ENCODE measurements at regions not wholly inside any gene's neighbourhood (a gene's known extent, or its start where the extent isn't known, plus 50 kb on each side); places are given as distances from the start of the nearest gene placed in this dataset.

- Histone ChIP-seq H3K79me2 (ENCODE audit: insufficient read depth) (no peaks in the 10 kb centered on the region), H3K27ac (no peak overlapping the region), H3K4me1 (ENCODE audit: insufficient read depth) (no peaks in the 10 kb centered on the region), H3F3A (ENCODE audit: insufficient read depth) (no peaks in the 10 kb centered on the region), H3K4me3 (no peak overlapping the region), H3K4me2 (ENCODE audit: unreplicated experiment) (no peak overlapping the region), H2AFZ (no peak overlapping the region), H3K27me3 (replicated peaks; ENCODE audit: insufficient read depth) (no peaks in the 10 kb centered on the region), H3K9me3 (ENCODE audit: low read depth) (no peaks in the 10 kb centered on the region), H4K20me1 (ENCODE audit: insufficient read depth) (no peaks in the 10 kb centered on the region), H3K36me3 (ENCODE audit: low read depth) (no peaks in the 10 kb centered on the region), H3K9ac (no peak overlapping the region), H3K9me2 (ENCODE audit: insufficient read depth) (no peaks in the 10 kb centered on the region)
- in situ Hi-C loops (cut with MboI): no loop called here
- TF ChIP-seq EZH2 (IDR thresholded peaks at IDR 0.05; ENCODE audit: insufficient read depth, poor library complexity, severe bottlenecking) (no peak), EZH2phosphoT487 (IDR thresholded peaks at IDR 0.05; ENCODE audit: insufficient read depth, low read depth) (no peak)
- WGBS, 2 experiments (ENCODE audit: low coverage in 1 of 2, low lambda C conversion rate in 2 of 2, missing lambda C conversion rate in 2 of 2): 37 to 46% methylated on average over 7 of the region's 7 CpGs
- DNase-seq: no peak
Observed at GRCh38 chr3:181383201-181383600, 328.5 kb upstream of the SOX2 start.

- no peaks in the 10 kb centered on the region for H3K79me2 ChIP-seq (ENCODE audit: insufficient read depth)
- H3K9ac ChIP-seq: no peak overlapping the region
- in situ Hi-C loops (cut with MboI): no loop called here
- H3F3A ChIP-seq (ENCODE audit: insufficient read depth): no peaks in the 10 kb centered on the region
- H3K4me1 ChIP-seq (ENCODE audit: insufficient read depth): no peaks in the 10 kb centered on the region
- WGBS, 2 experiments (ENCODE audit: low coverage in 1 of 2, low lambda C conversion rate in 2 of 2, missing lambda C conversion rate in 2 of 2): 13 to 20% methylated on average over 3 of the region's 3 CpGs
- no peak overlapping the region for H3K4me2 ChIP-seq (ENCODE audit: unreplicated experiment)
- H3K9me3 ChIP-seq (ENCODE audit: low read depth): no peaks in the 10 kb centered on the region
- no peak for TF ChIP-seq EZH2phosphoT487 (IDR thresholded peaks at IDR 0.05; ENCODE audit: insufficient read depth, low read depth)
- H4K20me1 ChIP-seq (ENCODE audit: insufficient read depth): no peaks in the 10 kb centered on the region
- H3K27ac ChIP-seq: no peak overlapping the region
- DNase-seq: no peak
- H3K27me3 ChIP-seq (replicated peaks; ENCODE audit: insufficient read depth): no peaks in the 10 kb centered on the region
- H3K9me2 ChIP-seq (ENCODE audit: insufficient read depth): no peaks in the 10 kb centered on the region
- no peak overlapping the region for H2AFZ ChIP-seq
- H3K4me3 ChIP-seq: no peak overlapping the region
- H3K36me3 ChIP-seq (ENCODE audit: low read depth): no peaks in the 10 kb centered on the region
Observed at GRCh38 chr3:181382656-181383055, 329.1 kb upstream of the SOX2 start.

- Histone ChIP-seq H3K9me2 (ENCODE audit: insufficient read depth) (no peaks in the 10 kb centered on the region), H3K27ac (no peak overlapping the region), H2AFZ (no peak overlapping the region), H3K4me1 (ENCODE audit: insufficient read depth) (no peaks in the 10 kb centered on the region), H3K27me3 (replicated peaks; ENCODE audit: insufficient read depth) (no peaks in the 10 kb centered on the region), H3K9ac (no peak overlapping the region), H3F3A (ENCODE audit: insufficient read depth) (no peaks in the 10 kb centered on the region), H3K9me3 (ENCODE audit: low read depth) (no peaks in the 10 kb centered on the region), H3K79me2 (ENCODE audit: insufficient read depth) (no peaks in the 10 kb centered on the region), H3K4me3 (no peak overlapping the region), H3K36me3 (ENCODE audit: low read depth) (no peaks in the 10 kb centered on the region), H3K4me2 (ENCODE audit: unreplicated experiment) (no peak overlapping the region), H4K20me1 (ENCODE audit: insufficient read depth) (no peaks in the 10 kb centered on the region)
- no peak for TF ChIP-seq EZH2phosphoT487 (IDR thresholded peaks at IDR 0.05; ENCODE audit: insufficient read depth, low read depth)
- TF ChIP-seq EZH2 (IDR thresholded peaks at IDR 0.05; ENCODE audit: insufficient read depth, poor library complexity, severe bottlenecking): no peak
- DNase-seq: no peak
- 25 to 30% methylated on average over 5 of the region's 5 CpGs for WGBS, 2 experiments (ENCODE audit: low coverage in 1 of 2, low lambda C conversion rate in 2 of 2, missing lambda C conversion rate in 2 of 2)
- in situ Hi-C loops (cut with MboI): no loop called here
Observed at GRCh38 chr3:181379278-181379677, 332.4 kb upstream of the SOX2 start.

GRCh38 chr3:181369637-181370036 lies 342.1 kb upstream of the SOX2 start:
- in situ Hi-C loops (cut with MboI): no loop called here
- Histone ChIP-seq H3K9me2 (ENCODE audit: insufficient read depth) (no peaks in the 10 kb centered on the region), H3K4me2 (ENCODE audit: unreplicated experiment) (no peak overlapping the region), H3K4me1 (ENCODE audit: insufficient read depth) (no peaks in the 10 kb centered on the region), H3K4me3 (no peak overlapping the region), H3K27me3 (replicated peaks; ENCODE audit: insufficient read depth) (no peaks in the 10 kb centered on the region), H3K36me3 (ENCODE audit: low read depth) (no peaks in the 10 kb centered on the region), H3F3A (ENCODE audit: insufficient read depth) (no peaks in the 10 kb centered on the region), H3K9ac (no peak overlapping the region), H4K20me1 (ENCODE audit: insufficient read depth) (no peaks in the 10 kb centered on the region), H3K27ac (no peak overlapping the region), H3K79me2 (ENCODE audit: insufficient read depth) (no peaks in the 10 kb centered on the region), H2AFZ (no peak overlapping the region), H3K9me3 (ENCODE audit: low read depth) (no peaks in the 10 kb centered on the region)
- 0 to 1% methylated on average over 3 of the region's 3 CpGs for WGBS, 2 experiments (ENCODE audit: low coverage in 1 of 2, low lambda C conversion rate in 2 of 2, missing lambda C conversion rate in 2 of 2)
- TF ChIP-seq EZH2phosphoT487 (IDR thresholded peaks at IDR 0.05; ENCODE audit: insufficient read depth, low read depth) (no peak), EZH2 (IDR thresholded peaks at IDR 0.05; ENCODE audit: insufficient read depth, poor library complexity, severe bottlenecking) (no peak)
- no peak for DNase-seq

GRCh38 chr3:181363231-181363630 lies 348.5 kb upstream of the SOX2 start:
- 0 to 3% methylated on average over 1 of the region's 1 CpG for WGBS, 2 experiments (ENCODE audit: low coverage in 1 of 2, low lambda C conversion rate in 2 of 2, missing lambda C conversion rate in 2 of 2)
- Histone ChIP-seq H3K4me2 (ENCODE audit: unreplicated experiment) (no peak overlapping the region), H4K20me1 (ENCODE audit: insufficient read depth) (no peaks in the 10 kb centered on the region), H2AFZ (no peak overlapping the region), H3F3A (ENCODE audit: insufficient read depth) (no peaks in the 10 kb centered on the region), H3K36me3 (ENCODE audit: low read depth) (no peaks in the 10 kb centered on the region), H3K9me3 (ENCODE audit: low read depth) (no peaks in the 10 kb centered on the region), H3K79me2 (ENCODE audit: insufficient read depth) (no peaks in the 10 kb centered on the region), H3K27ac (no peak overlapping the region), H3K9ac (no peak overlapping the region), H3K27me3 (replicated peaks; ENCODE audit: insufficient read depth) (no peaks in the 10 kb centered on the region), H3K9me2 (ENCODE audit: insufficient read depth) (no peaks in the 10 kb centered on the region), H3K4me3 (no peak overlapping the region), H3K4me1 (ENCODE audit: insufficient read depth) (no peaks in the 10 kb centered on the region)
- DNase-seq: no peak
- TF ChIP-seq EZH2phosphoT487 (IDR thresholded peaks at IDR 0.05; ENCODE audit: insufficient read depth, low read depth) (no peak), EZH2 (IDR thresholded peaks at IDR 0.05; ENCODE audit: insufficient read depth, poor library complexity, severe bottlenecking) (no peak)
- in situ Hi-C loops (cut with MboI): no loop called here
